Body of pancreas (tissue), 4 donors: ENCODE measurements at regions not wholly inside any gene's neighbourhood (a gene's known extent, or its start where the extent isn't known, plus 50 kb on each side); places are given as distances from the start of the nearest gene placed in this dataset.
"Not testable (repeated sequence)": the region's sequence is repeated elsewhere in the genome, so short reads cannot be mapped to it uniquely, and the experiment has no call there.

Source experiments
- CTCF ChIP-seq, 7 experiments: fragments of 450-650 bp in 4 of 7; fragments of 200-600 bp in 3 of 7; sonication (generic) in 3 of 7; IDR thresholded peaks; one replicate each; pipeline ENCODE4 v1.5.1; 2016 to 2019; ENCODE audit warnings: antibody characterized with exemption in 7 of 7
- POLR2A ChIP-seq, 3 donors: fragments of 450-650 bp; IDR thresholded peaks; one replicate each; pipeline ENCODE4 v1.6.1; 2016; ENCODE audit warnings: antibody characterized with exemption in 3 of 3, mild to moderate bottlenecking in 2 of 3

- not testable (repeated sequence) for TF ChIP-seq POLR2A, CTCF (IDR thresholded peaks at IDR 0.05)
These were observed 66.6 kb upstream of the SOX11 start for GRCh38 chr2:5625556-5626065.
